DOHH2 (cell line): ENCODE measurements at regions not wholly inside any gene's neighbourhood (a gene's known extent, or its start where the extent isn't known, plus 50 kb on each side); places are given as distances from the start of the nearest gene placed in this dataset.

ENCODE experiments used
- H3F3A ChIP-seq: fragments of 200-600 bp; sonication (generic), shearing (Covaris generic); 2 replicates; pipeline ENCODE4 v1.6.0; 2016; ENCODE audit warnings: antibody characterized with exemption, mild to moderate bottlenecking; ENCODE audit not compliant: control insufficient read depth, insufficient read depth
- H3K27ac ChIP-seq: fragments of 200-600 bp; sonication (generic); 2 replicates; pipeline ENCODE4 v1.5.1; 2014; ENCODE audit warnings: low read depth, mild to moderate bottlenecking, low read length, moderate library complexity
- H3K27me3 ChIP-seq: fragments of 200-600 bp; sonication (generic); 2 replicates; pipeline ENCODE4 v1.6.1; 2014; ENCODE audit warnings: mild to moderate bottlenecking, low read length, mixed read lengths; ENCODE audit not compliant: control insufficient read depth
- H3K36me3 ChIP-seq: fragments of 200-600 bp; sonication (generic); 2 replicates; pipeline ENCODE4 v1.6.1; 2014; ENCODE audit warnings: mild to moderate bottlenecking, low read length, moderate library complexity, mixed read lengths; ENCODE audit not compliant: control insufficient read depth
- H3K4me1 ChIP-seq: fragments of 200-600 bp; sonication (generic); 2 replicates; pipeline ENCODE4 v1.6.1; 2014; ENCODE audit warnings: mild to moderate bottlenecking, low read length, mixed read lengths; ENCODE audit not compliant: control insufficient read depth
- H3K4me2 ChIP-seq: fragments of 200-600 bp; sonication (generic); 2 replicates; pipeline ENCODE4 v1.6.0; 2014; ENCODE audit warnings: mild to moderate bottlenecking, low read length, moderate library complexity
- H3K4me3 ChIP-seq: fragments of 200-600 bp; sonication (generic); 2 replicates; pipeline ENCODE4 v1.5.1; 2014; ENCODE audit warnings: mild to moderate bottlenecking, low read length, mixed read lengths
- H3K79me2 ChIP-seq: fragments of 200-600 bp; sonication (generic); 2 replicates; pipeline ENCODE4 v1.6.1; 2014; ENCODE audit warnings: mild to moderate bottlenecking, low read length, mixed read lengths; ENCODE audit not compliant: control insufficient read depth
- H3K9me2 ChIP-seq: fragments of 200-600 bp; sonication (generic); replicated peaks from 2 replicates; pipeline ENCODE4 v1.6.1; 2014; ENCODE audit warnings: mild to moderate bottlenecking, low read length, mixed read lengths; ENCODE audit not compliant: control insufficient read depth
- H3K9me3 ChIP-seq: fragments of 200-600 bp; sonication (generic); 2 replicates; pipeline ENCODE4 v1.6.1; 2014; ENCODE audit warnings: antibody characterized with exemption, low read length, mixed read lengths; ENCODE audit not compliant: control insufficient read depth, insufficient read depth
- H4K20me1 ChIP-seq: fragments of 200-600 bp; sonication (generic); 2 replicates; pipeline ENCODE4 v1.6.0; 2014; ENCODE audit warnings: low read depth, mild to moderate bottlenecking, antibody characterized with exemption, low read length, moderate library complexity; ENCODE audit not compliant: control insufficient read depth, insufficient read depth
- EZH2phosphoT487 ChIP-seq: fragments of 200-600 bp; sonication (generic); IDR thresholded peaks from 2 replicates; pipeline ENCODE4 v1.6.1; 2017; ENCODE audit warnings: borderline replicate concordance, mild to moderate bottlenecking, antibody characterized with exemption, low read length, moderate library complexity, mixed read lengths
- TF ChIP-seq, protein P1 (sequence below): fragments of 200-600 bp; sonication (generic); IDR thresholded peaks from one replicate; pipeline ENCODE4 v1.5.1; 2014; ENCODE audit warnings: antibody characterized with exemption, mild to moderate bottlenecking, low read depth, low read length; ENCODE audit not compliant: poor library complexity, severe bottlenecking

DNA sequence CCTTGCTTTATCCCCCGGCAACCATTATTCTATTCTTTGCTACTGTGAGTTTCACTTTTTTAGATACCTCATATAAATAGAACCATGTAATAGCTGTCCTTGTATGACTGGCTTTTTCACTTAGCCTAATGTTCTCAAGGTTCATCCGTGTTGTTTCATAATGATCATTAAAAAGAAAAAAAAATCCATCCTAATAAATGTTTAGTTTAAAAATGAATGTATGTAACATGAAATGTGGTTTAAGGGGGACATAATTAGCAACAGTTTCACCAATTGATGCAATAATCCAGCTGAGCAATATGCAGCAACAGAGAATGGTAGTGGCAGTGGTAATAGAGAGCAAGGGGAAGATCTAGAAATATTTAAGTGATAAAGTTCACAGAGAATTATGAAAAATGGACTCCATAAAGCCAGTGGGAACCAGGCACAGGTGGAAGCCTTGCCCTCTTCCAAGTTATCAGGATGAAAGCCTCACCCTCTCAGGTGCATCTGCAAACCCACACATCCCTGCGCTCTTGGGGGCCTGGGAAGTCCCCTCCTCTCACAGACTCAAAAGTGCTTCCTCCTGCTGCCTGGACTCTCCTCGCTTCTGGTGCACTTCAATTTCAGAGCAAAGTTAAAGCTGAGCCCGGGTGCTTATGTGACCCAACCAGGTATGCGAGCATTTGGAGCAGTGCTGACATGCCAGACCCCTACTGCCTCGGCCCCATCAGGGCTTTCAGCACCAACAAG lies 1403.3 kb upstream of the SLC39A10 start:
- TF ChIP-seq, protein P1, sequence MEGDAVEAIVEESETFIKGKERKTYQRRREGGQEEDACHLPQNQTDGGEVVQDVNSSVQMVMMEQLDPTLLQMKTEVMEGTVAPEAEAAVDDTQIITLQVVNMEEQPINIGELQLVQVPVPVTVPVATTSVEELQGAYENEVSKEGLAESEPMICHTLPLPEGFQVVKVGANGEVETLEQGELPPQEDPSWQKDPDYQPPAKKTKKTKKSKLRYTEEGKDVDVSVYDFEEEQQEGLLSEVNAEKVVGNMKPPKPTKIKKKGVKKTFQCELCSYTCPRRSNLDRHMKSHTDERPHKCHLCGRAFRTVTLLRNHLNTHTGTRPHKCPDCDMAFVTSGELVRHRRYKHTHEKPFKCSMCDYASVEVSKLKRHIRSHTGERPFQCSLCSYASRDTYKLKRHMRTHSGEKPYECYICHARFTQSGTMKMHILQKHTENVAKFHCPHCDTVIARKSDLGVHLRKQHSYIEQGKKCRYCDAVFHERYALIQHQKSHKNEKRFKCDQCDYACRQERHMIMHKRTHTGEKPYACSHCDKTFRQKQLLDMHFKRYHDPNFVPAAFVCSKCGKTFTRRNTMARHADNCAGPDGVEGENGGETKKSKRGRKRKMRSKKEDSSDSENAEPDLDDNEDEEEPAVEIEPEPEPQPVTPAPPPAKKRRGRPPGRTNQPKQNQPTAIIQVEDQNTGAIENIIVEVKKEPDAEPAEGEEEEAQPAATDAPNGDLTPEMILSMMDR: no peak
- TF ChIP-seq EZH2phosphoT487: no peak
- Histone ChIP-seq H3K4me2 (no peak overlapping the region), H3K36me3 (no peaks in the 10 kb centered on the region), H3K9me2 (no peaks in the 10 kb centered on the region), H3K4me1 (no peaks in the 10 kb centered on the region), H3K27me3 (no peaks in the 10 kb centered on the region), H3K27ac (no peak overlapping the region), H3F3A (no peaks in the 10 kb centered on the region), H4K20me1 (no peaks in the 10 kb centered on the region), H3K79me2 (no peaks in the 10 kb centered on the region), H3K4me3 (no peak overlapping the region), H3K9me3 (peaks cover 13% of the 10 kb centered on the region)

GRCh38 chr2:194252127-194252526 lies 1404.9 kb upstream of the SLC39A10 start:
- Histone ChIP-seq H3K79me2 (no peaks in the 10 kb centered on the region), H3K4me3 (no peak overlapping the region), H3K9me3 (peaks cover 13% of the 10 kb centered on the region), H3K9me2 (no peaks in the 10 kb centered on the region), H3K4me1 (no peaks in the 10 kb centered on the region), H4K20me1 (no peaks in the 10 kb centered on the region), H3F3A (no peaks in the 10 kb centered on the region), H3K27ac (no peak overlapping the region), H3K36me3 (no peaks in the 10 kb centered on the region), H3K27me3 (no peaks in the 10 kb centered on the region), H3K4me2 (no peak overlapping the region)
- TF ChIP-seq EZH2phosphoT487: no peak
- TF ChIP-seq, protein P1: no peak

DNA sequence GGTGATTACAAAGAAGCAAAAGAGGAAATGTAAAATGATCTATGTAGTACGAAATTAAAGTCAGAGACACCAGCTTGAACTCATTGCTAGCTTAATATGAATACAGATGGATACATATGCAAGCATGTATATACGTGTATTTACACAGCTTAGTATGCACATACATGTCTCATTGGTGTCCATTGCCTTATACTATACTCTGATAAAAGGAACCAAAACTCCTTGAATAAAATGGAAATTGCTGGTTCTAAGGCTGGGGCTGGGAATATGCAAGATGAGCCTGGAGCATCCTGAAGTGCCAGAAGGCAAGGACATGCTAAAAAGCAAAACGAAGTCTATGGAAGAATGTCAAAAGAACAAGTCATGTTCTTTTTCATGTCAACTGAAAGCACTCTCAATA lies 1424.4 kb upstream of the SLC39A10 start:
- Histone ChIP-seq H3K36me3 (no peaks in the 10 kb centered on the region), H3K4me1 (no peaks in the 10 kb centered on the region), H3F3A (no peaks in the 10 kb centered on the region), H3K79me2 (no peaks in the 10 kb centered on the region), H3K4me3 (no peak overlapping the region), H4K20me1 (no peaks in the 10 kb centered on the region), H3K9me3 (no peaks in the 10 kb centered on the region), H3K27me3 (no peaks in the 10 kb centered on the region), H3K27ac (no peak overlapping the region), H3K9me2 (no peaks in the 10 kb centered on the region), H3K4me2 (no peak overlapping the region)
- no peak for TF ChIP-seq EZH2phosphoT487
- TF ChIP-seq, protein P1: no peak

DNA sequence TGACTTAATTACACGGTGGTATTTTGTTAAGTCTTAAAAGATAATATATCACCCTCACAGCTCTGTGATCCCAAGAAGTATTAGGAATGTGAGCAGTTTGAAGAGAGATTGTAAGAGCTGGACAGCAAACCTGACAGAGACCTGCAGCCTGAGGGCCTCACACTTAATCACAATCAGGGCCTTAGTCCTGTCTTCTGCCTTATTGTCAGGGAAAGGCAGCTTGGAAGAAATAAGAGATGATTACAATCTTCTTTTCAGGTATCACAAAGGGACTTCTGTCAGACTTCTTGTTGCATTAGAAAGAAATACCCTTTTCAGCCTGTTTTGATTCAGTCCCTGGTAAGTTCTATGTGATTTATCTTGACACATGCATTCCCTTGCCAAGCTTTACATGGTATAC lies 1433.8 kb upstream of the SLC39A10 start:
- no peaks in the 10 kb centered on the region for H3K4me1 ChIP-seq
- TF ChIP-seq, protein P1: no peak
- no peak for TF ChIP-seq EZH2phosphoT487
- H3K9me2 ChIP-seq: no peaks in the 10 kb centered on the region
- no peak overlapping the region for H3K4me2 ChIP-seq
- H4K20me1 ChIP-seq: no peaks in the 10 kb centered on the region
- H3F3A ChIP-seq: no peaks in the 10 kb centered on the region
- H3K79me2 ChIP-seq: no peaks in the 10 kb centered on the region
- H3K36me3 ChIP-seq: no peaks in the 10 kb centered on the region
- no peaks in the 10 kb centered on the region for H3K9me3 ChIP-seq
- H3K27me3 ChIP-seq: no peaks in the 10 kb centered on the region
- no peak overlapping the region for H3K4me3 ChIP-seq
- no peak overlapping the region for H3K27ac ChIP-seq
